ENCODE measurements at regions not wholly inside any gene's neighbourhood (a gene's known extent, or its start where the extent isn't known, plus 50 kb on each side); places are given as distances from the start of the nearest gene placed in this dataset.

DNA sequence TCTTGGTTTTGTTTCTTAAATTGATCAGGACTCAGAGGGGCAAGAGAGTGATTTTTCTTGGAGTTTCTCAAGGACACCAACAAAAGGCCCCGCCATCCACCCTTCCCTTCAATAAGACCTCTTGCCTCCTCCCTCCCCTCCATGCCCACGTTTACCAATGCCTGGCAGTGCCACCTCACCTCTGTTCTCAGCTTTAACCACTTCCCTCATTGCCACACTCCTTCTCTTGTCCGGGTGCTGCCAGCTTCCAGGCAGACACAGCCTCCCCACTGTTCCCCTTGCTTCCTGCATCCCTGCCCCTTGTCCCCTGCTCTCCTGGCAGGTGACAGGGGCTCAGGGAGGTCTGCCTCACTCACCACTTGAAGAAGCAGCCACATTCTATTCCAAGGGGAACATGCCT lies 90.8 kb downstream of the LHX2 start:
- TF ChIP-seq, protein P1, sequence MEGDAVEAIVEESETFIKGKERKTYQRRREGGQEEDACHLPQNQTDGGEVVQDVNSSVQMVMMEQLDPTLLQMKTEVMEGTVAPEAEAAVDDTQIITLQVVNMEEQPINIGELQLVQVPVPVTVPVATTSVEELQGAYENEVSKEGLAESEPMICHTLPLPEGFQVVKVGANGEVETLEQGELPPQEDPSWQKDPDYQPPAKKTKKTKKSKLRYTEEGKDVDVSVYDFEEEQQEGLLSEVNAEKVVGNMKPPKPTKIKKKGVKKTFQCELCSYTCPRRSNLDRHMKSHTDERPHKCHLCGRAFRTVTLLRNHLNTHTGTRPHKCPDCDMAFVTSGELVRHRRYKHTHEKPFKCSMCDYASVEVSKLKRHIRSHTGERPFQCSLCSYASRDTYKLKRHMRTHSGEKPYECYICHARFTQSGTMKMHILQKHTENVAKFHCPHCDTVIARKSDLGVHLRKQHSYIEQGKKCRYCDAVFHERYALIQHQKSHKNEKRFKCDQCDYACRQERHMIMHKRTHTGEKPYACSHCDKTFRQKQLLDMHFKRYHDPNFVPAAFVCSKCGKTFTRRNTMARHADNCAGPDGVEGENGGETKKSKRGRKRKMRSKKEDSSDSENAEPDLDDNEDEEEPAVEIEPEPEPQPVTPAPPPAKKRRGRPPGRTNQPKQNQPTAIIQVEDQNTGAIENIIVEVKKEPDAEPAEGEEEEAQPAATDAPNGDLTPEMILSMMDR (IDR thresholded peaks at IDR 0.05; ENCODE audit: insufficient read depth, low read length, poor library complexity, severe bottlenecking) = no peak
- no peak for TF ChIP-seq EZH2phosphoT487 (conservative IDR thresholded peaks at IDR 0.05; ENCODE audit: low read length)

All from SU-DHL-6 (cell line).